NCI-H1105 (cell line): ENCODE measurements at regions not wholly inside any gene's neighbourhood (a gene's known extent, or its start where the extent isn't known, plus 50 kb on each side); places are given as distances from the start of the nearest gene placed in this dataset.
"Not testable (repeated sequence)": the region's sequence is repeated elsewhere in the genome, so short reads cannot be mapped to it uniquely, and the experiment has no call there.

Source experiments
- DNase-seq: peaks from one replicate; lab custom pipeline; 2025; lab: John Stamatoyannopoulos, UW

DNA sequence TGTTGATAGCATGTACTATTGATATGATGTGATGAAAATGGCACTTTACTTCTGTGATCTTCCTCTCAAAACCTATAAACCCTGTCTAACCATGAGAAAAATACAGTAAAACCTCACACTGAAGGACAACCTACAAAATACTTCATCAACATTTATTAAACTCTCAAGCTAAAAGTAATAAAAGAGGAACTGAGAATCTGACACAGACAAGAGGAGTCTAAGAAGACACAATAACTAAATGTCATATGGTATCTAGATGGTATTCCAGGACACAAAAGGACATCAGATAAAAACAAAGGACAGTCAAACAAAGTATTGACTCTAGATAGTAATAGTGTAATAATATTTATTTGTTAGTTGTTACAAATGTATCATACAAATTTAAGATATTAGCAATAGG lies 655.3 kb downstream of the SH3BGRL start:
- DNase-seq, result no peak

DNA sequence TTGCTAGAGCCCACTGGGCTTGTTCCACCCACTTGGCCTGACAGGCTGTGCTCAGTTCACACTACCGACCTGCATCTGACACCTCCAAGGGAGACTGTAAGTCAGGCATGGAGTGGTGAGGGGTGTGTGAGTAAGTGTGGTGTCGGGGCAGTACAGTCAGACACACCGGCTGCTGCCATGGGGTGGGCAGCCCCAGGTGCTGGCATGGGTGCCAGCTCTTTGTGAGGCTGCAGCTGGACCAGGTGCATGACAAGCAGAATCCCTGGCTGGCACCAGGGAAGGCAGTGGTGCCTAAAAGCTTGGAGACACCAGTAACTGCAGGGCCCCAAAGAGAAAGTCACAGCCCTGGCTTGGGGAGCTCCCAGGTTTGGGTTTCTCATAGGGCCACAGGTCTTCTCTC lies 665.0 kb downstream of the SH3BGRL start:
- no peak for DNase-seq

DNA sequence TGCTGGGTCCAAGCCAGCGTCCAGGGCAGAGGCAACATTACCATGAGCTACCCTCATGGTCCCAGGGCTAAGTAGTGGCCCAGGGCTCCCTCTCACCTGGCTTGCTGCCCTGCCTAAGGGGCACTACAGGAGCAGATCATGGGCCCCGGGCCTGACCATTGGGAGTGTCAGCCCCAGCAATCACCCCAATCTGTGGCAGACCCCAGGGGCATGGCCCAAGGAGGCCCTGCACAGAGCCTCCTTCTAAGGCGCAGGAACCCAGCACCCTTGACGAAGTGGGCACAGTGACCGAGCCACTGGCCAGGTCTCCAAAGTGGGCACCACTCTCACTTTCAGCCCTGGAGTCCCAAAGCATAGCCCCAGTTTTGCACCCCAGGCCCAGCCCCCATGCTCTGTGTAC lies 667.1 kb downstream of the SH3BGRL start:
- DNase-seq, result no peak

GRCh38 chrX:81874807-81875206 lies 672.9 kb downstream of the SH3BGRL start:
- DNase-seq, result no peak

DNA sequence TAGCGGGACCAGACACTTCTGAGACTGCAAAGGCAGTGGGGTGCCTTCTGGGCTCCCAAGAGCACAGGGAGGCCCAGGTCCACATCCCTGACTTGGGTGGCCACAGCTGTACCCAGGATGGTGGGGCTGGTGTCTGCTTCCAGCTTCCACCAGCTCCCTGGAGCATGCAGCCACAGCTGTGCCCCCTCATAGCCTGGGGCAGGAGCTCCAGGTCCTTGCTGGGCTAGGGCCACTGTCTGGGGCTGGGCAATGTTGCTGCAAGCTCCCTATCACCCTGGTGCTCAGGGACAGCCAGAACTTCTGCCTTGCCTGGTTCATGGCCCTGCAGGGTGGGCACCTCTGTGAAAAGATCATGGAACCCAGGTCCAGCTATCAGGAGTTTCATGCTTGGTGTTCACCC lies 673.9 kb downstream of the SH3BGRL start:
- DNase-seq, result no peak

GRCh38 chrX:81876437-81876836 lies 674.5 kb downstream of the SH3BGRL start:
- DNase-seq, result no peak

- DNase-seq, result no peak
Measured at GRCh38 chrX:81890521-81890920, 688.6 kb downstream of the SH3BGRL start.

DNA sequence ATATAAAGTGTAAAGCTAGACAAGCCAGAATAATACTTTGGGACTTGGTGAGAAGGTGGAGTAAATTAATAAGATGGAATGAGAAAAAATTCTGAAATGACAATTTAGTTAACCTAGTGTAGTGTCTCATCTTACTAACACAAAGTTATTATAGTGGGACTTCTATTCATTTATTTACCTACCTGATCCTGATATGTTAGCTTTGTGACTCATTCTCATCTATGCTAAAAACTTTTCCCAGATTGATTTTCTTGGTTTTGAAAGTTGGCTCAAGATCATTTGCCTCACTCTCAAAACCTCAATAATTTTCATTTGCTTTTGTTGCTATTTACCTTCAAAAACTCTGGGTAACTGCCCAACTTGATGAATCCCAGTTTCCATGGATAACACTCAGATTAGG lies 698.6 kb downstream of the SH3BGRL start:
- DNase-seq, result no peak

- no peak for DNase-seq
Measured at GRCh38 chrX:81925812-81926211, 723.9 kb downstream of the SH3BGRL start.

DNA sequence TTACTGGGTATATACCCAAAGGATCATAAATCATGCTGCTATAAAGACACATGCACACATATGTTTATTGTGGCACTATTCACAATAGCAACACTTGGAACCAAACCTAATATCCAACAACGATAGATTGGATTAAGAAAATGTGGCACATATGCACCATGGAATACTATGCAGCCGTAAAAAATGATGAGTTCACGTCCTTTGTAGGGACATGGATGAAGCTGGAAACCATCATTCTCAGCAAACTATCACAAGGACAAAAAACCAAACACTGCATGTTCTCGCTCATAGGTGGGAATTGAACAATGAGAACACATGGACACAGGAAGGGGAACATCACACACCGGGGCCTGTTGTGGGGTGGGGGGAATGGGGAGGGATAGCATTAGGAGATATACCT lies 744.0 kb downstream of the SH3BGRL start:
- DNase-seq, result not testable (repeated sequence)

GRCh38 chrX:81957318-81957717 lies 755.4 kb downstream of the SH3BGRL start:
- DNase-seq, result no peak

GRCh38 chrX:81957900-81958545 lies 756.1 kb downstream of the SH3BGRL start:
- peak; percentile 0 for DNase-seq

- no peak for DNase-seq
Measured at GRCh38 chrX:81959964-81960363, 758.1 kb downstream of the SH3BGRL start.

DNA sequence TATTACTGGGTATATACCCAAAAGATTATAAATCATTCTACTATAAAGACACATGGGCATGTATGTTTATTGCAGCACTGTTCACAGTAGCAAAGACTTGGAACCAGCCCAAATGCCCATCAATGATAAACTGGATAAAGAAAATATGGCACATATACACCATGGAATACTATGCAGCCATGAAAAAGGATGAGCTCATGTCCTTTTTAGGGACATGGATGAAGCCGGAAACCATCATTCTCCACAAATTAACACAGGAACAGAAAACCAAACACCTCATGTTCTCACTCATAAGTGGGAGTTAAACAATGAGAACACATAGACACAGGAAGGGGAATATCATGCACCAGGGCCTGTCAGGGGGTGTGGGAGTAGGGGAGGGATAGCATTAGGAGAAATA lies 772.5 kb downstream of the SH3BGRL start:
- DNase-seq, result not testable (repeated sequence)

DNA sequence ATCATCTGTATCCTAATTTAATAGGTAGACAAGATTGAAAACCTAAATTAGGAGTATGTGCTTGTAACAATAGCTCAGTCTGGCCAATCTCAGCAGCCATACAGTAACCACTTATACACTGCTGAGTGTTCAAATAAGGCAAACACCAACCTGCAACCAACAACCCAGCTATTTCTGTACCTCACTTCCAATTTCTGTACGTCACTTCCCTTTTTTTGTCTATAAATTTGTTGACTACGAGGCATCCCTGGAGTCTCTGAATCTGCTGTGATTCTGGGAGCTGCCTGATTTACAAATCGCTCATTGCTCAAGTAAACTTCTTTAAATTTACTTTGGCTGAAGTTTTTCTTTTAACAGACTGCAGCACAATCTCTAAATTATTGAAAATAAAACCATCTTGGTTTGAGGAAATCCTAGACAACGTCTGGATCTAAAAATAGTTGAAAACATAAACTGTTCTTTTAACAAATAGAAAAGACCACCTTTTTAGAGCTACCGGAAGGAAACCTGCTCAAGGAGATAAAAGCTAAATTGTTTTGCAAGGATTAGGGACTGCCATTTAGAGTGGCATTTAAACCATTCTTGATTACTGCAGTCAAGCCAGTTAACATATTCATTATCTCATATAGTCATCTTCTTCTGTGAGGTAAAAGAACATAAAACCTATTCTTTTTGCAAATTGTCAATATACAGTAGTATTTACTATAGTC lies 778.1 kb downstream of the SH3BGRL start:
- DNase-seq, result no peak

GRCh38 chrX:81987217-81987616 lies 785.3 kb downstream of the SH3BGRL start:
- not testable (repeated sequence) for DNase-seq

DNA sequence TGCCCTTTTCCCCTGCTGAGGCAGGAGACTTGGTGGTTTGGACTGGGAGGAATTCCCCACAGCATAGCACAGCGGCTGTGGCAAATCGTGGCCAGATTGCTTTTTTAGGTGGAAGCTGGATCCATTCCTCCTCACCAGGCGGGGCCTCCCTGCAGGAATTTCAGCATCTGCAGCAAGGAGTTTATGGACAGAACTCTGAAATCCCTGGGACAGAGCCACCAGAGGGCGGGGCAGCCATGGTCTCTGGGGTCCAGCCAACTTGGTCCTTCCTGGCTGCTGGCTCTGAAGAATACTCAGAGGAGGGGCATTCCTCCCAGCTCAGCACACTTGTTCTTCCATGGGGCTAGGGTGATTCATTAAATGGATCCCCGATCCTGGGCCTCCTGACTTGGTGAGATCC lies 794.3 kb downstream of the SH3BGRL start:
- no peak for DNase-seq

GRCh38 chrX:82029571-82030218 lies 827.8 kb downstream of the SH3BGRL start:
- DNase-seq, result no peak

- DNase-seq, result no peak
Measured at GRCh38 chrX:82031250-82031649, 829.3 kb downstream of the SH3BGRL start.

- DNase-seq, result no peak
Measured at GRCh38 chrX:82038793-82039192, 836.9 kb downstream of the SH3BGRL start.

- no peak for DNase-seq
Measured at GRCh38 chrX:82041034-82041433, 839.1 kb downstream of the SH3BGRL start.

- DNase-seq, result no peak
Measured at GRCh38 chrX:82058728-82059127, 856.8 kb downstream of the SH3BGRL start.

DNA sequence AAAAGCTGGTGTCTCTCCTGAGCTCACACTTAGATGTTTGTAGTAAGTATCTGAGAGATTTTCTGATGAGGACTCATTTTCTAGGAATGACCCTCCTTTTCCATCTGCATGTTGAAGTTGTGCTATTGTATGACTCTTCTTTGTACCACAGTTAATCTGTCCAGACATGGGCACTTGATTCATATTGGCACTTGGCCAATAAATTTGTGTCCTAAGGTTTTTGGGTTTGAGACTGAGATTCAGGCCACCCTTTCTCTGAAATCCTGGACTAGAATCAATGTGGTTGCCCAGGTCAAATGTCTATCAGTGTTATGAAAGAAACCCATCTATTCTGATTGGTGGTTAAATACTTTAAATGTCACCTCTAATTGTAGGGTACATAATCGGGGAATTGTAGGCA lies 869.0 kb downstream of the SH3BGRL start:
- DNase-seq, result no peak
